WTC11 (cell line): ENCODE measurements at regions not wholly inside any gene's neighbourhood (a gene's known extent, or its start where the extent isn't known, plus 50 kb on each side); places are given as distances from the start of the nearest gene placed in this dataset.

Experiments
- CREM ChIP-seq: sonication (generic); formaldehyde crosslinking; IDR thresholded peaks from 2 replicates; pipeline ENCODE4 v1.8.1; 2022; ENCODE audit warnings: mild to moderate bottlenecking, missing genetic modification reagents, moderate library complexity
- CTCF ChIP-seq: fragments of 200-600 bp; IDR thresholded peaks from 2 replicates; pipeline ENCODE4 v1.8.0; 2022; ENCODE audit warnings: antibody characterized with exemption
- E2F5 ChIP-seq: sonication (generic); formaldehyde crosslinking; IDR thresholded peaks from 2 replicates; pipeline ENCODE4 v1.8.1; 2022; ENCODE audit warnings: mild to moderate bottlenecking, moderate library complexity, missing genetic modification reagents
- ESRRA ChIP-seq: sonication (generic); formaldehyde crosslinking; IDR thresholded peaks from 2 replicates; pipeline ENCODE4 v1.8.1; 2022; ENCODE audit warnings: mild to moderate bottlenecking, missing genetic modification reagents, borderline replicate concordance
- IRF2 ChIP-seq: sonication (generic); formaldehyde crosslinking; IDR thresholded peaks from 2 replicates; pipeline ENCODE4 v1.8.0; 2022; ENCODE audit warnings: low read depth, missing genetic modification reagents, borderline replicate concordance
- NR3C1 ChIP-seq: sonication (generic); formaldehyde crosslinking; conservative IDR thresholded peaks from 2 replicates; pipeline ENCODE4 v1.8.1; 2023; ENCODE audit warnings: low read depth, mild to moderate bottlenecking, missing genetic modification reagents
- PRRX2 ChIP-seq: fragments of 250-450 bp; sonication (Bioruptor Pico); IDR thresholded peaks from 2 replicates; pipeline ENCODE4 v1.8.0; 2021; ENCODE audit warnings: mild to moderate bottlenecking
- SMAD3 ChIP-seq: sonication (generic); formaldehyde crosslinking; IDR thresholded peaks from 2 replicates; pipeline ENCODE4 v1.8.0; 2022; ENCODE audit warnings: missing genetic modification reagents, mild to moderate bottlenecking, borderline replicate concordance
- SP1 ChIP-seq: sonication (generic); formaldehyde crosslinking; conservative IDR thresholded peaks from 2 replicates; pipeline ENCODE4 v1.8.1; 2022; ENCODE audit warnings: missing genetic modification reagents
- ZNF121 ChIP-seq: sonication (generic); formaldehyde crosslinking; IDR thresholded peaks from 2 replicates; pipeline ENCODE4 v1.8.0; 2023; ENCODE audit warnings: missing genetic modification reagents
- ZNF138 ChIP-seq: sonication (generic); formaldehyde crosslinking; conservative IDR thresholded peaks from 2 replicates; pipeline ENCODE4 v1.8.1; 2022; ENCODE audit warnings: mild to moderate bottlenecking, moderate library complexity, missing genetic modification reagents
- TF ChIP-seq, protein P1 (sequence below): sonication (generic); formaldehyde crosslinking; IDR thresholded peaks from 2 replicates; pipeline ENCODE4 v1.8.0; 2022; ENCODE audit warnings: mild to moderate bottlenecking, missing genetic modification reagents
- TF ChIP-seq, protein P2 (sequence below): sonication (generic); formaldehyde crosslinking; IDR thresholded peaks from 2 replicates; pipeline ENCODE4 v1.8.0; 2022; ENCODE audit warnings: mild to moderate bottlenecking, missing genetic modification reagents
- TF ChIP-seq, protein P3 (sequence below): sonication (generic); formaldehyde crosslinking; IDR thresholded peaks from 2 replicates; pipeline ENCODE4 v1.8.1; 2023; ENCODE audit warnings: mild to moderate bottlenecking, missing genetic modification reagents, borderline replicate concordance

- no peak for TF ChIP-seq CTCF
- TF ChIP-seq, protein P1, sequence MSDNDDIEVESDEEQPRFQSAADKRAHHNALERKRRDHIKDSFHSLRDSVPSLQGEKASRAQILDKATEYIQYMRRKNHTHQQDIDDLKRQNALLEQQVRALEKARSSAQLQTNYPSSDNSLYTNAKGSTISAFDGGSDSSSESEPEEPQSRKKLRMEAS (CRISPR knock-in tag): no peak
- no peak for TF ChIP-seq SMAD3 (CRISPR knock-in tag)
- TF ChIP-seq, protein P2, sequence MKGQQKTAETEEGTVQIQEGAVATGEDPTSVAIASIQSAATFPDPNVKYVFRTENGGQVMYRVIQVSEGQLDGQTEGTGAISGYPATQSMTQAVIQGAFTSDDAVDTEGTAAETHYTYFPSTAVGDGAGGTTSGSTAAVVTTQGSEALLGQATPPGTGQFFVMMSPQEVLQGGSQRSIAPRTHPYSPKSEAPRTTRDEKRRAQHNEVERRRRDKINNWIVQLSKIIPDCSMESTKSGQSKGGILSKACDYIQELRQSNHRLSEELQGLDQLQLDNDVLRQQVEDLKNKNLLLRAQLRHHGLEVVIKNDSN (CRISPR knock-in tag): no peak
- TF ChIP-seq, protein P3, sequence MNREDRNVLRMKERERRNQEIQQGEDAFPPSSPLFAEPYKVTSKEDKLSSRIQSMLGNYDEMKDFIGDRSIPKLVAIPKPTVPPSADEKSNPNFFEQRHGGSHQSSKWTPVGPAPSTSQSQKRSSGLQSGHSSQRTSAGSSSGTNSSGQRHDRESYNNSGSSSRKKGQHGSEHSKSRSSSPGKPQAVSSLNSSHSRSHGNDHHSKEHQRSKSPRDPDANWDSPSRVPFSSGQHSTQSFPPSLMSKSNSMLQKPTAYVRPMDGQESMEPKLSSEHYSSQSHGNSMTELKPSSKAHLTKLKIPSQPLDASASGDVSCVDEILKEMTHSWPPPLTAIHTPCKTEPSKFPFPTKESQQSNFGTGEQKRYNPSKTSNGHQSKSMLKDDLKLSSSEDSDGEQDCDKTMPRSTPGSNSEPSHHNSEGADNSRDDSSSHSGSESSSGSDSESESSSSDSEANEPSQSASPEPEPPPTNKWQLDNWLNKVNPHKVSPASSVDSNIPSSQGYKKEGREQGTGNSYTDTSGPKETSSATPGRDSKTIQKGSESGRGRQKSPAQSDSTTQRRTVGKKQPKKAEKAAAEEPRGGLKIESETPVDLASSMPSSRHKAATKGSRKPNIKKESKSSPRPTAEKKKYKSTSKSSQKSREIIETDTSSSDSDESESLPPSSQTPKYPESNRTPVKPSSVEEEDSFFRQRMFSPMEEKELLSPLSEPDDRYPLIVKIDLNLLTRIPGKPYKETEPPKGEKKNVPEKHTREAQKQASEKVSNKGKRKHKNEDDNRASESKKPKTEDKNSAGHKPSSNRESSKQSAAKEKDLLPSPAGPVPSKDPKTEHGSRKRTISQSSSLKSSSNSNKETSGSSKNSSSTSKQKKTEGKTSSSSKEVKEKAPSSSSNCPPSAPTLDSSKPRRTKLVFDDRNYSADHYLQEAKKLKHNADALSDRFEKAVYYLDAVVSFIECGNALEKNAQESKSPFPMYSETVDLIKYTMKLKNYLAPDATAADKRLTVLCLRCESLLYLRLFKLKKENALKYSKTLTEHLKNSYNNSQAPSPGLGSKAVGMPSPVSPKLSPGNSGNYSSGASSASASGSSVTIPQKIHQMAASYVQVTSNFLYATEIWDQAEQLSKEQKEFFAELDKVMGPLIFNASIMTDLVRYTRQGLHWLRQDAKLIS (CRISPR knock-in tag): no peak
- TF ChIP-seq IRF2 (CRISPR knock-in tag): no peak
- TF ChIP-seq ZNF138 (CRISPR knock-in tag): no peak
- no peak for TF ChIP-seq NR3C1 (CRISPR knock-in tag)
- no peak for TF ChIP-seq SP1
- TF ChIP-seq PRRX2: no peak
- TF ChIP-seq ZNF121 (CRISPR knock-in tag): no peak
- no peak for TF ChIP-seq CREM (CRISPR knock-in tag)
- no peak for TF ChIP-seq E2F5 (CRISPR knock-in tag)
- TF ChIP-seq ESRRA (CRISPR knock-in tag): no peak
Observed at GRCh38 chr6:168791917-168792316, 350.9 kb downstream of the SMOC2 start.
